ENCODE measurements at regions not wholly inside any gene's neighbourhood (a gene's known extent, or its start where the extent isn't known, plus 50 kb on each side); places are given as distances from the start of the nearest gene placed in this dataset.
"Not testable (repeated sequence)": the region's sequence is repeated elsewhere in the genome, so short reads cannot be mapped to it uniquely, and the experiment has no call there.

- DNase-seq (ENCODE audit: low read depth): no peak
- H3K27me3 ChIP-seq (ENCODE audit: control insufficient read depth, insufficient read depth, low read length): no peaks in the 10 kb centered on the region
- no peak for TF ChIP-seq CTCF (IDR thresholded peaks at IDR 0.05; ENCODE audit: insufficient read depth, low read length, poor library complexity, severe bottlenecking)
- H3K36me3 ChIP-seq (ENCODE audit: control insufficient read depth, insufficient read depth, low read length): no peaks in the 10 kb centered on the region
- no peak overlapping the region for H3K4me3 ChIP-seq (ENCODE audit: low read depth, low read length)
Measured at GRCh38 chr2:3899536-3900155, 196.3 kb downstream of the DCDC2C start.

- H3K36me3 ChIP-seq (ENCODE audit: control insufficient read depth, insufficient read depth, low read length): no peaks in the 10 kb centered on the region
- no peaks in the 10 kb centered on the region for H3K27me3 ChIP-seq (ENCODE audit: control insufficient read depth, insufficient read depth, low read length)
- TF ChIP-seq CTCF (IDR thresholded peaks at IDR 0.05; ENCODE audit: insufficient read depth, low read length, poor library complexity, severe bottlenecking): no peak
- H3K4me3 ChIP-seq (ENCODE audit: low read depth, low read length): no peak overlapping the region
- no peak for DNase-seq (ENCODE audit: low read depth)
Measured at GRCh38 chr2:3902131-3902530, 198.8 kb downstream of the DCDC2C start.

- Histone ChIP-seq H3K36me3 (ENCODE audit: control insufficient read depth, insufficient read depth, low read length) (no peaks in the 10 kb centered on the region), H3K4me3 (ENCODE audit: low read depth, low read length) (no peak overlapping the region), H3K27me3 (ENCODE audit: control insufficient read depth, insufficient read depth, low read length) (no peaks in the 10 kb centered on the region)
- DNase-seq (ENCODE audit: low read depth): no peak
- TF ChIP-seq CTCF (IDR thresholded peaks at IDR 0.05; ENCODE audit: insufficient read depth, low read length, poor library complexity, severe bottlenecking): no peak
Measured at GRCh38 chr2:3904061-3904460, 200.7 kb downstream of the DCDC2C start.

GRCh38 chr2:3908498-3908897, 205.1 kb downstream of the DCDC2C start:
- H3K4me3 ChIP-seq (ENCODE audit: low read depth, low read length); H3K27me3 ChIP-seq (ENCODE audit: control insufficient read depth, insufficient read depth, low read length); DNase-seq (ENCODE audit: low read depth); H3K36me3 ChIP-seq (ENCODE audit: control insufficient read depth, insufficient read depth, low read length): not testable (repeated sequence)

GRCh38 chr2:3911882-3912455, 208.6 kb downstream of the DCDC2C start:
- no peak for DNase-seq (ENCODE audit: low read depth)
- no peak overlapping the region for H3K4me3 ChIP-seq (ENCODE audit: low read depth, low read length)
- TF ChIP-seq CTCF (IDR thresholded peaks at IDR 0.05; ENCODE audit: insufficient read depth, low read length, poor library complexity, severe bottlenecking): no peak

GRCh38 chr2:3913166-3913565, 209.8 kb downstream of the DCDC2C start:
- TF ChIP-seq CTCF (IDR thresholded peaks at IDR 0.05; ENCODE audit: insufficient read depth, low read length, poor library complexity, severe bottlenecking): no peak
- no peak for DNase-seq (ENCODE audit: low read depth)
- Histone ChIP-seq H3K36me3 (ENCODE audit: control insufficient read depth, insufficient read depth, low read length) (no peaks in the 10 kb centered on the region), H3K4me3 (ENCODE audit: low read depth, low read length) (no peak overlapping the region), H3K27me3 (ENCODE audit: control insufficient read depth, insufficient read depth, low read length) (no peaks in the 10 kb centered on the region)

More at GRCh38 chr2:3911882-3912455, 208.6 kb downstream of the DCDC2C start:
- Histone ChIP-seq H3K36me3 (ENCODE audit: control insufficient read depth, insufficient read depth, low read length) (no peaks in the 10 kb centered on the region), H3K27me3 (ENCODE audit: control insufficient read depth, insufficient read depth, low read length) (no peaks in the 10 kb centered on the region)
